Activated naive CD8-positive, alpha-beta T cell treated with anti-CD3 and anti-CD28 coated beads, Interleukin-2, amount 10 ng/mL, durations not matched to agents 7 days and 5 days (primary cell): ENCODE measurements at regions not wholly inside any gene's neighbourhood (a gene's known extent, or its start where the extent isn't known, plus 50 kb on each side); places are given as distances from the start of the nearest gene placed in this dataset.
A peak's percentile ranks its signal among the peaks of the same experiment; 100 is the strongest.

Source experiments
- ATAC-seq: fragments of 150-1000 bp; cut with Tn5 transposase; one replicate; pipeline ENCODE4 v1.10.0; 2021; ENCODE audit warnings: low read depth, moderate library complexity
- POLR2A ChIA-PET: fragments of 350-600 bp; sonication (Branson Sonifier 250); formaldehyde crosslinking; loops from one replicate; lab custom pipeline; 2021; ENCODE audit warnings: antibody characterized with exemption; lab: Charles Lee
- DNase-seq: peaks from one replicate; pipeline ENCODE4 v3.0.0; 2021
- H3K27ac Mint-ChIP-seq: one replicate; pipeline ENCODE4 v1.8.0; 2022; ENCODE audit warnings: mild to moderate bottlenecking, mixed read lengths
- H3K27me3 Mint-ChIP-seq: one replicate; pipeline ENCODE4 v1.8.0; 2022; ENCODE audit warnings: mild to moderate bottlenecking, moderate library complexity, mixed read lengths
- H3K36me3 Mint-ChIP-seq: one replicate; pipeline ENCODE4 v1.8.0; 2021; ENCODE audit warnings: mild to moderate bottlenecking, mixed read lengths
- H3K4me1 Mint-ChIP-seq: one replicate; pipeline ENCODE4 v1.8.0; 2021; ENCODE audit warnings: mixed read lengths
- H3K4me3 Mint-ChIP-seq: one replicate; pipeline ENCODE4 v1.8.0; 2022; ENCODE audit warnings: mild to moderate bottlenecking, moderate library complexity, mixed read lengths
- H3K9me3 Mint-ChIP-seq: one replicate; pipeline ENCODE4 v1.8.0; 2021; ENCODE audit warnings: mixed read lengths

GRCh38 chr4:182141061-182141460 is 102.1 kb upstream of the TENM3 start:
- DNase-seq (peak; percentile 27), ATAC-seq (no peak)
- H3K27ac Mint-ChIP-seq = no peak overlapping the region
- H3K27me3 Mint-ChIP-seq = peaks cover 81% of the 10 kb centered on the region
- H3K36me3 Mint-ChIP-seq = peaks cover 2% of the 10 kb centered on the region
- POLR2A ChIA-PET = no interaction called here
- H3K9me3 Mint-ChIP-seq = no peaks in the 10 kb centered on the region
- H3K4me1 Mint-ChIP-seq = peaks cover 10% of the 10 kb centered on the region
- H3K4me3 Mint-ChIP-seq = no peak overlapping the region

GRCh38 chr4:182142176-182143085 is 100.8 kb upstream of the TENM3 start:
- Mint-ChIP-seq H3K27ac (no peak overlapping the region), H3K9me3 (no peaks in the 10 kb centered on the region), H3K4me3 (peak overlapping the region; percentile 37), H3K27me3 (peaks cover 80% of the 10 kb centered on the region), H3K36me3 (peaks cover 2% of the 10 kb centered on the region), H3K4me1 (peaks cover 10% of the 10 kb centered on the region)
- POLR2A ChIA-PET = no interaction called here
- ATAC-seq = no peak
- DNase-seq = no peak

- POLR2A ChIA-PET = interaction anchor here (0.6 kb wide), 1 partner anchor 125 kb away, joined by 3 read pairs; no protein-coding TSS in a partner anchor
- peak overlapping the region; percentile 48 for H3K27ac Mint-ChIP-seq
- DNase-seq (no peak), ATAC-seq (no peak)
- no peaks in the 10 kb centered on the region for H3K9me3 Mint-ChIP-seq
- peak overlapping the region; percentile 69 for H3K4me3 Mint-ChIP-seq
- H3K4me1 Mint-ChIP-seq = peaks cover 10% of the 10 kb centered on the region
- H3K36me3 Mint-ChIP-seq = peaks cover 2% of the 10 kb centered on the region
- peaks cover 80% of the 10 kb centered on the region for H3K27me3 Mint-ChIP-seq
Observed at GRCh38 chr4:182143086-182143821, 99.9 kb upstream of the TENM3 start.

GRCh38 chr4:182143822-182144625 is 99.2 kb upstream of the TENM3 start:
- Mint-ChIP-seq H3K9me3 (no peaks in the 10 kb centered on the region), H3K27ac (peak overlapping the region; percentile 48), H3K4me3 (peak overlapping the region; percentile 69), H3K27me3 (peaks cover 73% of the 10 kb centered on the region), H3K4me1 (peaks cover 10% of the 10 kb centered on the region), H3K36me3 (peaks cover 2% of the 10 kb centered on the region)
- POLR2A ChIA-PET = interaction anchor here (0.6 kb wide), 1 partner anchor 126 kb away, joined by 3 read pairs; no protein-coding TSS in a partner anchor
- ATAC-seq (peak; percentile 25), DNase-seq (peak; percentile 39)

- H3K36me3 Mint-ChIP-seq = peaks cover 2% of the 10 kb centered on the region
- peak; percentile 32 for DNase-seq
- H3K27me3 Mint-ChIP-seq = peaks cover 65% of the 10 kb centered on the region
- POLR2A ChIA-PET = no interaction called here
- H3K9me3 Mint-ChIP-seq = no peaks in the 10 kb centered on the region
- peak; percentile 47 for ATAC-seq
- no peak overlapping the region for H3K27ac Mint-ChIP-seq
- H3K4me1 Mint-ChIP-seq = peaks cover 10% of the 10 kb centered on the region
- peak overlapping the region; percentile 39 for H3K4me3 Mint-ChIP-seq
Observed at GRCh38 chr4:182144626-182145333, 98.4 kb upstream of the TENM3 start.

GRCh38 chr4:182145334-182145905 is 97.8 kb upstream of the TENM3 start:
- peaks cover 2% of the 10 kb centered on the region for H3K36me3 Mint-ChIP-seq
- ATAC-seq (no peak), DNase-seq (no peak)
- H3K27ac Mint-ChIP-seq = no peak overlapping the region
- no peaks in the 10 kb centered on the region for H3K9me3 Mint-ChIP-seq
- peaks cover 10% of the 10 kb centered on the region for H3K4me1 Mint-ChIP-seq
- peak overlapping the region; percentile 39 for H3K4me3 Mint-ChIP-seq
- POLR2A ChIA-PET = no interaction called here
- peaks cover 62% of the 10 kb centered on the region for H3K27me3 Mint-ChIP-seq

- DNase-seq (no peak), ATAC-seq (no peak)
- Mint-ChIP-seq H3K9me3 (no peaks in the 10 kb centered on the region), H3K36me3 (peaks cover 2% of the 10 kb centered on the region), H3K4me1 (peaks cover 8% of the 10 kb centered on the region), H3K27ac (no peak overlapping the region), H3K4me3 (no peak overlapping the region), H3K27me3 (peaks cover 45% of the 10 kb centered on the region)
- POLR2A ChIA-PET = no interaction called here
Observed at GRCh38 chr4:182147391-182147790, 95.8 kb upstream of the TENM3 start.

- Mint-ChIP-seq H3K27ac (no peak overlapping the region), H3K4me3 (no peak overlapping the region), H3K4me1 (no peaks in the 10 kb centered on the region), H3K27me3 (peaks cover 21% of the 10 kb centered on the region), H3K9me3 (no peaks in the 10 kb centered on the region), H3K36me3 (no peaks in the 10 kb centered on the region)
- POLR2A ChIA-PET = no interaction called here
- no peak for ATAC-seq
- no peak for DNase-seq
Observed at GRCh38 chr4:182150645-182151044, 92.6 kb upstream of the TENM3 start.

- Mint-ChIP-seq H3K4me3 (no peak overlapping the region), H3K36me3 (no peaks in the 10 kb centered on the region), H3K9me3 (peaks cover 1% of the 10 kb centered on the region), H3K27ac (no peak overlapping the region), H3K4me1 (no peaks in the 10 kb centered on the region), H3K27me3 (peaks cover 2% of the 10 kb centered on the region)
- DNase-seq (no peak), ATAC-seq (no peak)
- POLR2A ChIA-PET = no interaction called here
Observed at GRCh38 chr4:182155806-182156205, 87.4 kb upstream of the TENM3 start.

GRCh38 chr4:182163180-182163579 is 80.0 kb upstream of the TENM3 start:
- peaks cover 1% of the 10 kb centered on the region for H3K9me3 Mint-ChIP-seq
- DNase-seq (no peak), ATAC-seq (no peak)
- H3K36me3 Mint-ChIP-seq = no peaks in the 10 kb centered on the region
- no peak overlapping the region for H3K27ac Mint-ChIP-seq
- POLR2A ChIA-PET = no interaction called here
- H3K27me3 Mint-ChIP-seq = no peaks in the 10 kb centered on the region
- H3K4me3 Mint-ChIP-seq = no peak overlapping the region
- H3K4me1 Mint-ChIP-seq = no peaks in the 10 kb centered on the region

- Mint-ChIP-seq H3K4me3 (no peak overlapping the region), H3K27me3 (peaks cover 4% of the 10 kb centered on the region)
Observed at GRCh38 chr4:182169572-182169971, 73.6 kb upstream of the TENM3 start.

GRCh38 chr4:182169987-182170386 is 73.2 kb upstream of the TENM3 start:
- Mint-ChIP-seq H3K4me3 (no peak overlapping the region), H3K9me3 (no peaks in the 10 kb centered on the region), H3K27ac (no peak overlapping the region), H3K27me3 (peaks cover 4% of the 10 kb centered on the region), H3K36me3 (no peaks in the 10 kb centered on the region), H3K4me1 (no peaks in the 10 kb centered on the region)
- ATAC-seq (no peak), DNase-seq (no peak)
- POLR2A ChIA-PET = no interaction called here

More at GRCh38 chr4:182169572-182169971, 73.6 kb upstream of the TENM3 start:
- ATAC-seq (no peak), DNase-seq (no peak)
- Mint-ChIP-seq H3K27ac (no peak overlapping the region), H3K4me1 (no peaks in the 10 kb centered on the region), H3K36me3 (no peaks in the 10 kb centered on the region), H3K9me3 (no peaks in the 10 kb centered on the region)
- POLR2A ChIA-PET = no interaction called here
